GM06990 (cell line): ENCODE measurements at regions not wholly inside any gene's neighbourhood (a gene's known extent, or its start where the extent isn't known, plus 50 kb on each side); places are given as distances from the start of the nearest gene placed in this dataset.
"Not testable (repeated sequence)": the region's sequence is repeated elsewhere in the genome, so short reads cannot be mapped to it uniquely, and the experiment has no call there.

Source experiments
- DNase-seq: peaks from one replicate; pipeline ENCODE4 v3.0.0-alpha.2; 2011; ENCODE audit not compliant: insufficient read length; ENCODE audit errors: extremely low read depth
- H3K27me3 ChIP-seq: replicated peaks from 2 replicates; pipeline ENCODE4 v1.6.0; 2011; ENCODE audit warnings: low read length; ENCODE audit not compliant: control insufficient read depth, insufficient read depth
- H3K36me3 ChIP-seq: 2 replicates; pipeline ENCODE4 v1.5.1; 2011; ENCODE audit warnings: low read length; ENCODE audit not compliant: control insufficient read depth, insufficient read depth
- H3K4me3 ChIP-seq: replicated peaks from 2 replicates; pipeline ENCODE4 v1.5.1; 2011; ENCODE audit warnings: low read depth, mild to moderate bottlenecking, control low read depth, low read length
- TF ChIP-seq, protein P1 (sequence below): IDR thresholded peaks from 2 replicates; pipeline ENCODE4 v1.5.1; 2011; ENCODE audit warnings: low read length, control low read depth, mild to moderate bottlenecking, inconsistent platforms; ENCODE audit not compliant: insufficient read depth, poor library complexity, severe bottlenecking

DNA sequence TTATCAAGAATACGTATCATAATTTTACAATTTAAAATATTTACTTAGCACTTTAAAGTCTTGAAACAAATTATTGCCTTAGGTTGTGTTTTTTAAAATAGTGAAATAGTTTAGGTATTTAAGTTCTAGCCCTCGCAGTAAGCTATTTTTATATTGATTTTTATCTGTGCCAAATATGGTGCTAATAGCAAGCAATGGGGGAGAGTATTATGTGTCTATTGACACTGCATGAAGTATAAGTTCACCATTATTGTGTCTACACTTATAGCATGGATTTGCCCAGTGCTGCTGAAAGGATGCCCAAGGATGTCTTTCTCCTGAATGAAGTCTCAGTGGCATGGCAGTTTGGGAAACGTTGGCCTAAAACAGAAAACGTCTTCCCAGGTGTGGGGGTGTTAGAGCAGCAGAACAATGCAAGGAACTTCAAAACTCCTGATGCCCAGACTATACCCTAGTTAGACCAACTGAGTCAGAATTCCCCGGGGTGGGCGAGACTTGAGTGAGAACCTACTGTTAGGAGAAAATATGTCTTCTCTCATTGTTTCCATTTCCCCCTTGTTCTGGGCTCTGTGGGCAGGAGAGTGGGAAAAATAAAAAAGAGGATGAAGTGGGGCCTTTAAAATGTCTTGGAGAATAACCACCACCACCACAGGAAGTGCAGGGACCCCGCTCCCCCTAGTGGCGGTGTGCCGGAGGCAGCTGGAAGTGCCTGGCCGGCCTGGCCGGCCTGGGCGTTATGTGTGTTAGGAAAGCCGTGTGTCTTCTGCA lies 104.2 kb upstream of the SLC7A14 start:
- TF ChIP-seq, protein P1, sequence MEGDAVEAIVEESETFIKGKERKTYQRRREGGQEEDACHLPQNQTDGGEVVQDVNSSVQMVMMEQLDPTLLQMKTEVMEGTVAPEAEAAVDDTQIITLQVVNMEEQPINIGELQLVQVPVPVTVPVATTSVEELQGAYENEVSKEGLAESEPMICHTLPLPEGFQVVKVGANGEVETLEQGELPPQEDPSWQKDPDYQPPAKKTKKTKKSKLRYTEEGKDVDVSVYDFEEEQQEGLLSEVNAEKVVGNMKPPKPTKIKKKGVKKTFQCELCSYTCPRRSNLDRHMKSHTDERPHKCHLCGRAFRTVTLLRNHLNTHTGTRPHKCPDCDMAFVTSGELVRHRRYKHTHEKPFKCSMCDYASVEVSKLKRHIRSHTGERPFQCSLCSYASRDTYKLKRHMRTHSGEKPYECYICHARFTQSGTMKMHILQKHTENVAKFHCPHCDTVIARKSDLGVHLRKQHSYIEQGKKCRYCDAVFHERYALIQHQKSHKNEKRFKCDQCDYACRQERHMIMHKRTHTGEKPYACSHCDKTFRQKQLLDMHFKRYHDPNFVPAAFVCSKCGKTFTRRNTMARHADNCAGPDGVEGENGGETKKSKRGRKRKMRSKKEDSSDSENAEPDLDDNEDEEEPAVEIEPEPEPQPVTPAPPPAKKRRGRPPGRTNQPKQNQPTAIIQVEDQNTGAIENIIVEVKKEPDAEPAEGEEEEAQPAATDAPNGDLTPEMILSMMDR: peak; percentile 95
- H3K36me3 ChIP-seq: no peaks in the 10 kb centered on the region
- no peaks in the 10 kb centered on the region for H3K27me3 ChIP-seq
- DNase-seq: peak; percentile 21
- H3K4me3 ChIP-seq: no peak overlapping the region

GRCh38 chr3:170689296-170689829 lies 103.5 kb upstream of the SLC7A14 start:
- H3K4me3 ChIP-seq: no peak overlapping the region
- H3K27me3 ChIP-seq: no peaks in the 10 kb centered on the region
- no peaks in the 10 kb centered on the region for H3K36me3 ChIP-seq
- no peak for DNase-seq
- TF ChIP-seq, protein P1: no peak

DNA sequence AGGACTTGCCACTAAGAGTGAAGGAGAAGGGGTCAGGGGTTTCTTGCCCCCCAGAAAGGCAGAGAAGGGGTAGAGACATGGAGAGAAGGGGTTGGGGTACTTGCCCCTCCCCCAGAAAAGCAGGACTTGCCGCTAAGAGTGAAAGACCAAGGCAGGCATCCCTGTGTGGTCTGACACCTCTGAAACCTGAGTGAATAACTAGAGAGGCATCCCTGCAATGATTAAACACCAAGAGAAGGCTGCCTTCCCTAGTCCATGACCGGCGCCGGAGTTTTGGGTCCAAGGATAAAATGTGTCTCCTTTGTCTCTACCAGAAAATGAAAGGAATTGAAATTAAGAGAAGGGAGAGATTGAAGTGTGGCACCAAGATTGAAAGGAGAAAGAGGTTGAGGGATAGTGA lies 102.3 kb upstream of the SLC7A14 start:
- DNase-seq, H3K36me3 ChIP-seq, H3K4me3 ChIP-seq, H3K27me3 ChIP-seq: not testable (repeated sequence)

GRCh38 chr3:170680593-170680992 lies 94.7 kb upstream of the SLC7A14 start:
- TF ChIP-seq, protein P1: no peak
- H3K36me3 ChIP-seq: no peaks in the 10 kb centered on the region
- no peaks in the 10 kb centered on the region for H3K27me3 ChIP-seq
- DNase-seq: no peak
- H3K4me3 ChIP-seq: no peak overlapping the region

DNA sequence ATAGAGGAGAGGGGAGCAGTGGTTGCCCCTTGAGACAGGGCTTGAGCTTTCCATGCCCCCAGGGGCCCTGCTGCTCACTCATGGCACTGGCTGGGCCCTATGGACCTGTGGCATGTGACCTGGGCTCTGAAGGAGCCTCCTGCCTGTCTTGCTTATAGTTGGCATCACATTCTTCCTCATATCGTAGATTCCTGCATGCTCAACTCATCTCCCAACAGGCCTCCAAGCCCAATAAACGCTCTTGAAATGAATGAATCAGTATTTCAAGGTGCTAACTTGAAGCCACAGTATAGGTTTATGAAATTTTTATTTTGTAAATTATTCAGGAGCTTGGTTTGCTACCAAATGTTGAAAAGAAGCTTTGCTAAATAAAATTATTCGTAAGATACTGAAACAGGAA lies 93.3 kb upstream of the SLC7A14 start:
- no peak for DNase-seq
- H3K4me3 ChIP-seq: no peak overlapping the region
- H3K36me3 ChIP-seq: no peaks in the 10 kb centered on the region
- TF ChIP-seq, protein P1: no peak
- H3K27me3 ChIP-seq: no peaks in the 10 kb centered on the region

- no peaks in the 10 kb centered on the region for H3K27me3 ChIP-seq
- DNase-seq: no peak
- TF ChIP-seq, protein P1: no peak
- no peaks in the 10 kb centered on the region for H3K36me3 ChIP-seq
- H3K4me3 ChIP-seq: no peak overlapping the region
These were observed 84.6 kb upstream of the SLC7A14 start for GRCh38 chr3:170670504-170670903.

GRCh38 chr3:170662986-170663385 lies 77.1 kb upstream of the SLC7A14 start:
- H3K36me3 ChIP-seq, H3K4me3 ChIP-seq, H3K27me3 ChIP-seq, DNase-seq: not testable (repeated sequence)
